HL-60 (cell line): ENCODE measurements at regions not wholly inside any gene's neighbourhood (a gene's known extent, or its start where the extent isn't known, plus 50 kb on each side); places are given as distances from the start of the nearest gene placed in this dataset.
A peak's percentile ranks its signal among the peaks of the same experiment; 100 is the strongest.

ENCODE experiments used
- DNase-seq, 2 experiments: peaks; one replicate each; pipeline ENCODE4 v3.0.0-alpha.2; 2010 to 2020; ENCODE audit warnings: low read depth in 1 of 2, low spot score in 1 of 2
- H3K27ac ChIP-seq: fragments of 250-450 bp; sonication (Bioruptor Pico); replicated peaks from 2 replicates; pipeline ENCODE4 v1.5.1; 2020; ENCODE audit warnings: mild to moderate bottlenecking, moderate library complexity
- H3K27me3 ChIP-seq: fragments of 250-450 bp; sonication (Bioruptor Pico); 2 replicates; pipeline ENCODE4 v1.5.1; 2021; ENCODE audit warnings: mild to moderate bottlenecking, moderate library complexity; ENCODE audit not compliant: insufficient read depth, poor library complexity, severe bottlenecking
- H3K4me3 ChIP-seq: replicated peaks from 2 replicates; pipeline ENCODE4 v1.5.1; 2011; ENCODE audit warnings: mild to moderate bottlenecking, control low read depth, low read length; ENCODE audit not compliant: insufficient read depth
- CTCF ChIP-seq: IDR thresholded peaks from one replicate; pipeline ENCODE4 v1.5.1; 2011; ENCODE audit warnings: low read length, control low read depth, inconsistent platforms; ENCODE audit not compliant: insufficient read depth
- GABPA ChIP-seq: IDR thresholded peaks from 2 replicates; pipeline ENCODE4 v1.6.1; 2012; ENCODE audit warnings: low read depth
- POLR2AphosphoS5 ChIP-seq: IDR thresholded peaks from 2 replicates; pipeline ENCODE4 v1.6.1; 2012; ENCODE audit warnings: low read depth
- REST ChIP-seq: IDR thresholded peaks from 2 replicates; pipeline ENCODE4 v1.6.1; 2012; ENCODE audit warnings: low read depth; ENCODE audit not compliant: insufficient replicate concordance
- SPI1 ChIP-seq: IDR thresholded peaks from 2 replicates; pipeline ENCODE4 v1.6.1; 2012; ENCODE audit warnings: low read depth, mild to moderate bottlenecking, borderline replicate concordance

GRCh38 chr1:25081496-25081895, 150.8 kb downstream of the SYF2 start:
- Histone ChIP-seq H3K27ac (peak overlapping the region; percentile 64), H3K27me3 (no peaks in the 10 kb centered on the region), H3K4me3 (no peak overlapping the region)
- no peak for TF ChIP-seq GABPA
- no peak for TF ChIP-seq POLR2AphosphoS5
- TF ChIP-seq REST: no peak
- no peak for TF ChIP-seq CTCF
- TF ChIP-seq SPI1: no peak
- no peak for DNase-seq

- TF ChIP-seq REST (no peak), GABPA (no peak), POLR2AphosphoS5 (no peak), SPI1 (no peak)
- no peaks in the 10 kb centered on the region for H3K27me3 ChIP-seq
- no peak overlapping the region for H3K4me3 ChIP-seq
- peak overlapping the region; percentile 64 for H3K27ac ChIP-seq
- DNase-seq: peak; percentile 84 to 89
Measured at GRCh38 chr1:25080294-25081209, 150.5 kb upstream of the RUNX3 start.

GRCh38 chr1:25079048-25079447, 149.0 kb upstream of the RUNX3 start:
- no peaks in the 10 kb centered on the region for H3K27me3 ChIP-seq
- TF ChIP-seq REST: no peak
- no peak for TF ChIP-seq GABPA
- no peak for TF ChIP-seq SPI1
- no peak for TF ChIP-seq POLR2AphosphoS5
- no peak for TF ChIP-seq CTCF
- DNase-seq: no peak
- H3K4me3 ChIP-seq: no peak overlapping the region
- no peak overlapping the region for H3K27ac ChIP-seq
